GM13977 (cell line): ENCODE measurements at regions not wholly inside any gene's neighbourhood (a gene's known extent, or its start where the extent isn't known, plus 50 kb on each side); places are given as distances from the start of the nearest gene placed in this dataset.

ENCODE experiments used
- DNase-seq: peaks from one replicate; pipeline ENCODE4 v3.0.0; 2012; ENCODE audit warnings: low spot score
- CTCF ChIP-seq: IDR thresholded peaks from 2 replicates; pipeline ENCODE4 v1.5.1; 2012; ENCODE audit warnings: mild to moderate bottlenecking, control low read depth; ENCODE audit not compliant: insufficient read depth; ENCODE audit errors: extremely low read depth, missing control alignments
- in situ Hi-C: fragments of 300-500 bp; cut with MboI; formaldehyde crosslinking; loops from one replicate; pipeline ENCODE4 v1.12.0; 2022; ENCODE audit warnings: low sequenced_read_pairs, low pct_unique_long_range_greater_than_20kb, mixed read lengths, inconsistent platforms; ENCODE audit not compliant: unreplicated experiment

- DNase-seq, result no peak
- no peak for TF ChIP-seq CTCF
- in situ Hi-C loops, result no loop called here
Measured at GRCh38 chr20:52614051-52614863, 357.9 kb upstream of the TSHZ2 start.

GRCh38 chr20:52612046-52612632 is 360.0 kb upstream of the TSHZ2 start:
- DNase-seq, result no peak

GRCh38 chr20:52610749-52611148 is 361.4 kb upstream of the TSHZ2 start:
- in situ Hi-C loops, result no loop called here
- no peak for DNase-seq

More at GRCh38 chr20:52612046-52612632, 360.0 kb upstream of the TSHZ2 start:
- no peak for TF ChIP-seq CTCF
- in situ Hi-C loops, result no loop called here

GRCh38 chr20:52601295-52601971 is 370.7 kb upstream of the TSHZ2 start:
- no peak for TF ChIP-seq CTCF
- DNase-seq, result no peak
- in situ Hi-C loops, result no loop called here

More at GRCh38 chr20:52610749-52611148, 361.4 kb upstream of the TSHZ2 start:
- no peak for TF ChIP-seq CTCF

GRCh38 chr20:52596256-52596655 is 375.9 kb upstream of the TSHZ2 start:
- DNase-seq, result no peak
- in situ Hi-C loops, result no loop called here
- no peak for TF ChIP-seq CTCF

GRCh38 chr20:52595518-52595917 is 376.6 kb upstream of the TSHZ2 start:
- in situ Hi-C loops, result no loop called here
- no peak for DNase-seq
- TF ChIP-seq CTCF, result no peak
